A549 (cell line): ENCODE measurements at regions not wholly inside any gene's neighbourhood (a gene's known extent, or its start where the extent isn't known, plus 50 kb on each side); places are given as distances from the start of the nearest gene placed in this dataset.

Experiments
- ATAC-seq, 2 experiments: fragments of 200-7000 bp in 1 of 2; fragments of >200 bp in 1 of 2; cut with Nextera tagmentation in 1 of 2; cut with Tn5 transposase in 1 of 2; 3 replicates each; pipeline versions ENCODE4 v1.8.0 to v1.9.1; 2018 to 2020; ENCODE audit warnings: mild to moderate bottlenecking in 1 of 2, moderate library complexity in 1 of 2
- CTCF ChIA-PET: fragments of 300-600 bp; sonication (Branson Sonifier 250); formaldehyde crosslinking; extraction: SDS; loops from one replicate; lab custom pipeline; 2021; ENCODE audit warnings: antibody characterized with exemption, inconsistent platforms; lab: Yijun Ruan, JAX
- POLR2A ChIA-PET: fragments of 350-600 bp; formaldehyde crosslinking; extraction: SDS; loops from one replicate; lab custom pipeline; 2021; ENCODE audit warnings: antibody characterized with exemption, inconsistent platforms; lab: Yijun Ruan, JAX
- DNase-seq, 2 experiments: peaks; one replicate each; pipeline versions ENCODE4 v3.0.0 to v3.0.0-alpha.2; 2011 to 2016; ENCODE audit warnings: low read depth in 1 of 2, low spot score in 1 of 2
- FAIRE-seq: peaks from 2 replicates; lab custom pipeline; 2011; peaks lifted over from hg19 to GRCh38; lab: Jason Lieb, UNC
- H3K27ac ChIP-seq, 2 experiments: fragments of >200 bp; sonication (Bioruptor Twin); formaldehyde crosslinking; 3 replicates each; pipeline ENCODE4 v1.5.1; 2016 to 2017
- H3K4me1 ChIP-seq: fragments of >200 bp; sonication (Bioruptor Twin); formaldehyde crosslinking; 3 replicates; pipeline ENCODE4 v1.6.1; 2016
- H3K4me2 ChIP-seq: fragments of >200 bp; sonication (Bioruptor Twin); formaldehyde crosslinking; 3 replicates; pipeline ENCODE4 v1.6.1; 2016
- H3K4me3 ChIP-seq: fragments of >200 bp; sonication (Bioruptor Twin); formaldehyde crosslinking; 3 replicates; pipeline ENCODE4 v1.5.1; 2016
- H3K9me3 ChIP-seq: fragments of >200 bp; sonication (Bioruptor Twin); formaldehyde crosslinking; 3 replicates; pipeline ENCODE4 v1.6.1; 2016
- ATOH8 ChIP-seq: fragments of 250-450 bp; sonication (Bioruptor Pico); IDR thresholded peaks from 2 replicates; pipeline ENCODE4 v1.5.0; 2020; ENCODE audit warnings: low read depth, mild to moderate bottlenecking, moderate library complexity
- CBX8 ChIP-seq: fragments of 200-600 bp; sonication (generic); IDR thresholded peaks from 2 replicates; pipeline ENCODE4 v1.6.1; 2016
- CHD4 ChIP-seq: fragments of 200-600 bp; sonication (generic); IDR thresholded peaks from 2 replicates; pipeline ENCODE4 v1.6.1; 2016; ENCODE audit warnings: antibody characterized with exemption, mild to moderate bottlenecking, borderline replicate concordance
- EHMT2 ChIP-seq: fragments of 200-600 bp; sonication (generic); IDR thresholded peaks from 2 replicates; pipeline ENCODE4 v1.6.1; 2016; ENCODE audit warnings: antibody characterized with exemption, low read depth, mild to moderate bottlenecking, moderate library complexity
- ELK1 ChIP-seq: fragments of 150-350 bp; IDR thresholded peaks from 2 replicates; pipeline ENCODE4 v1.6.1; 2014; ENCODE audit warnings: low read depth, mild to moderate bottlenecking, low read length
- HDAC2 ChIP-seq: fragments of 200-600 bp; sonication (generic); IDR thresholded peaks from 2 replicates; pipeline ENCODE4 v1.6.1; 2016
- HES2 ChIP-seq: fragments of >200 bp; sonication (Bioruptor Twin); formaldehyde crosslinking; IDR thresholded peaks from 2 replicates; pipeline ENCODE4 v1.6.1; 2016
- HOXB13 ChIP-seq: fragments of 250-450 bp; sonication (Bioruptor Pico); IDR thresholded peaks from 2 replicates; pipeline ENCODE4 v1.5.0; 2020; ENCODE audit warnings: low read depth, mild to moderate bottlenecking, moderate library complexity
- KDM1A ChIP-seq: fragments of 200-600 bp; sonication (generic); IDR thresholded peaks from 2 replicates; pipeline ENCODE4 v1.6.1; 2016; ENCODE audit warnings: low read depth, mild to moderate bottlenecking
- KDM5A ChIP-seq: fragments of 200-600 bp; sonication (generic); IDR thresholded peaks from 2 replicates; pipeline ENCODE4 v1.6.1; 2016; ENCODE audit warnings: antibody characterized with exemption, mild to moderate bottlenecking
- NFE2L2 ChIP-seq: fragments of 150-350 bp; conservative IDR thresholded peaks from 2 replicates; pipeline ENCODE4 v1.6.1; 2014; ENCODE audit warnings: low read length
- PBX3 ChIP-seq: IDR thresholded peaks from 2 replicates; pipeline ENCODE4 v1.6.1; 2012
- POLR2AphosphoS2 ChIP-seq: conservative IDR thresholded peaks from 2 replicates; pipeline ENCODE4 v1.6.1; 2012; ENCODE audit warnings: low read length, improper control_type of control experiment, inconsistent platforms
- RAD21 ChIP-seq, 2 experiments: fragments of >200 bp in 1 of 2; sonication (Bioruptor Twin) in 1 of 2; formaldehyde crosslinking in 1 of 2; IDR thresholded peaks in 1 of 2; conservative IDR thresholded peaks in 1 of 2; 2 replicates in 1 of 2; 3 replicates in 1 of 2; pipeline ENCODE4 v1.6.1; 2012 to 2018; ENCODE audit warnings: inconsistent platforms in 1 of 2
- RARB ChIP-seq: fragments of 250-450 bp; sonication (Bioruptor Pico); IDR thresholded peaks from 2 replicates; pipeline ENCODE4 v1.8.0; 2021; ENCODE audit warnings: mild to moderate bottlenecking, moderate library complexity
- REST ChIP-seq: fragments of 200-600 bp; sonication (generic); IDR thresholded peaks from 2 replicates; pipeline ENCODE4 v1.6.1; 2016; ENCODE audit warnings: antibody characterized with exemption, mild to moderate bottlenecking, moderate library complexity
- RFX5 ChIP-seq: fragments of 450-650 bp; IDR thresholded peaks from 2 replicates; pipeline ENCODE4 v1.7.1; 2014; ENCODE audit warnings: antibody characterized with exemption, mild to moderate bottlenecking, moderate library complexity
- RNF2 ChIP-seq: fragments of 200-600 bp; sonication (generic); IDR thresholded peaks from 2 replicates; pipeline ENCODE4 v1.6.1; 2016; ENCODE audit warnings: low read depth, mild to moderate bottlenecking, antibody characterized with exemption, moderate library complexity, borderline replicate concordance
- SREBF2 ChIP-seq: fragments of 450-650 bp; IDR thresholded peaks from 2 replicates; pipeline ENCODE4 v1.6.1; 2014; ENCODE audit warnings: mild to moderate bottlenecking, moderate library complexity
- TFCP2L1 ChIP-seq: fragments of 250-450 bp; sonication (Bioruptor Pico); IDR thresholded peaks from 2 replicates; pipeline ENCODE4 v1.5.0; 2021; ENCODE audit warnings: mild to moderate bottlenecking
- TP53 ChIP-seq: fragments of 250-450 bp; sonication (Bioruptor Pico); IDR thresholded peaks from 2 replicates; pipeline ENCODE4 v1.5.0; 2021; ENCODE audit warnings: mild to moderate bottlenecking, moderate library complexity
- USF2 ChIP-seq: fragments of 450-650 bp; IDR thresholded peaks from 2 replicates; pipeline ENCODE4 v1.6.1; 2014; ENCODE audit warnings: antibody characterized with exemption
- ZSCAN20 ChIP-seq: fragments of 250-450 bp; sonication (Bioruptor Pico); IDR thresholded peaks from 2 replicates; pipeline ENCODE4 v1.8.0; 2022; ENCODE audit warnings: mild to moderate bottlenecking, moderate library complexity
- WGBS: methylation state at CpG from one replicate; pipeline ENCODE4 v1.1.6; 2017; ENCODE audit errors: missing lambda C conversion rate; 5-methylcytosine and 5-hydroxymethylcytosine counted together

- no peak for DNase-seq
- WGBS = 24% methylated on average over 10 of the region's 10 CpGs
- CTCF ChIA-PET = no interaction called here
- ATAC-seq = no peak
- FAIRE-seq = no peak
- Histone ChIP-seq H3K4me1 (no peaks in the 10 kb centered on the region), H3K4me3 (no peak overlapping the region), H3K27ac (no peak overlapping the region), H3K9me3 (peaks cover 3% of the 10 kb centered on the region; the same call in 1 of the 3 replicates), H3K4me2 (no peak overlapping the region)
- no peak for TF ChIP-seq RAD21 (conservative IDR thresholded peaks at IDR 0.05 in 1 of 2, IDR thresholded peaks at IDR 0.05 in 1 of 2)
- no peak for TF ChIP-seq RNF2
- TF ChIP-seq CBX8 = no peak
- no peak for TF ChIP-seq NFE2L2
- TF ChIP-seq USF2 = no peak
- TF ChIP-seq SREBF2 = no peak
- TF ChIP-seq ATOH8 = no peak
- TF ChIP-seq POLR2AphosphoS2 = no peak
- TF ChIP-seq EHMT2 = no peak
- no peak for TF ChIP-seq TFCP2L1
- no peak for TF ChIP-seq HES2
- POLR2A ChIA-PET = no interaction called here
Observed at GRCh38 chr2:2919574-2920365, 457.8 kb downstream of the EIPR1 start.

GRCh38 chr2:2919026-2919425 is 458.6 kb downstream of the EIPR1 start:
- POLR2A ChIA-PET = no interaction called here
- WGBS = 2% methylated on average over 5 of the region's 5 CpGs
- ATAC-seq = no peak

More at GRCh38 chr2:2919026-2919425, 458.6 kb downstream of the EIPR1 start:
- H3K9me3 ChIP-seq = peaks cover 3% of the 10 kb centered on the region; the same call in 1 of the 3 replicates
- no peak overlapping the region for H3K4me2 ChIP-seq
- DNase-seq (no peak), FAIRE-seq (no peak)
- CTCF ChIA-PET = no interaction called here
- H3K27ac ChIP-seq = no peak overlapping the region
- no peaks in the 10 kb centered on the region for H3K4me1 ChIP-seq
- TF ChIP-seq KDM1A (no peak), ATOH8 (no peak), KDM5A (no peak), PBX3 (no peak), HOXB13 (CRISPR knock-in tag) (no peak), RARB (CRISPR knock-in tag) (no peak), HDAC2 (no peak), ZSCAN20 (no peak), CHD4 (no peak), TP53 (CRISPR knock-in tag) (no peak), RFX5 (no peak), REST (no peak), RAD21 (conservative IDR thresholded peaks at IDR 0.05 in 1 of 2, IDR thresholded peaks at IDR 0.05 in 1 of 2) (no peak), ELK1 (no peak)
- H3K4me3 ChIP-seq = no peak overlapping the region
